Testis (tissue), 2 donors: ENCODE measurements at regions not wholly inside any gene's neighbourhood (a gene's known extent, or its start where the extent isn't known, plus 50 kb on each side); places are given as distances from the start of the nearest gene placed in this dataset.

Experiments used
- POLR2A ChIP-seq: fragments of 450-650 bp; IDR thresholded peaks from one replicate; pipeline ENCODE4 v1.6.1; 2017; ENCODE audit warnings: antibody characterized with exemption, mild to moderate bottlenecking, moderate library complexity
- TF ChIP-seq, protein P1 (sequence below), 3 experiments: fragments of 450-650 bp in 2 of 3; fragments of 200-600 bp in 1 of 3; sonication (generic) in 1 of 3; IDR thresholded peaks; one replicate each; pipeline ENCODE4 v1.5.1; 2016 to 2019; ENCODE audit warnings: antibody characterized with exemption in 3 of 3, mild to moderate bottlenecking in 2 of 3, moderate library complexity in 1 of 3

DNA sequence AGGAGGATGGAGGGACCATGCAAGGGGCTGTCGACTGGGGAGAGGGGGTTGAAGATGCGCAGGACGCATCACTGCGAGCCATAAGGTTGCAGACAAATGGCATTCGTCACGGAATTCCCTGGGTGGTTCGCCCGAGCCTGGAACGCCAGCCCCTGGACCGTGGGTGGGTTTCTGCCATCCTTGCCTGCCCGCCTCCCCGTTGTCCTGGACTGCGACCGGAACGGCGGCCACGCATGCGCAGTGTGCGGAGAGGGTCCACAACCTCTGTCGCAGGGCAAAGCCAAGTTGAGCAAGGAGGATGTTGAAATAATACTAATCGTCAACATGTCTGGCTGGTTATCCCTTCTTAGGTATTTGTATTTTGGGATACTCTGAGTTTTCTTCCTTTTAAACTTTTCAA is 932.2 kb downstream of the NLGN4Y start:
- TF ChIP-seq, protein P1, sequence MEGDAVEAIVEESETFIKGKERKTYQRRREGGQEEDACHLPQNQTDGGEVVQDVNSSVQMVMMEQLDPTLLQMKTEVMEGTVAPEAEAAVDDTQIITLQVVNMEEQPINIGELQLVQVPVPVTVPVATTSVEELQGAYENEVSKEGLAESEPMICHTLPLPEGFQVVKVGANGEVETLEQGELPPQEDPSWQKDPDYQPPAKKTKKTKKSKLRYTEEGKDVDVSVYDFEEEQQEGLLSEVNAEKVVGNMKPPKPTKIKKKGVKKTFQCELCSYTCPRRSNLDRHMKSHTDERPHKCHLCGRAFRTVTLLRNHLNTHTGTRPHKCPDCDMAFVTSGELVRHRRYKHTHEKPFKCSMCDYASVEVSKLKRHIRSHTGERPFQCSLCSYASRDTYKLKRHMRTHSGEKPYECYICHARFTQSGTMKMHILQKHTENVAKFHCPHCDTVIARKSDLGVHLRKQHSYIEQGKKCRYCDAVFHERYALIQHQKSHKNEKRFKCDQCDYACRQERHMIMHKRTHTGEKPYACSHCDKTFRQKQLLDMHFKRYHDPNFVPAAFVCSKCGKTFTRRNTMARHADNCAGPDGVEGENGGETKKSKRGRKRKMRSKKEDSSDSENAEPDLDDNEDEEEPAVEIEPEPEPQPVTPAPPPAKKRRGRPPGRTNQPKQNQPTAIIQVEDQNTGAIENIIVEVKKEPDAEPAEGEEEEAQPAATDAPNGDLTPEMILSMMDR (IDR thresholded peaks at IDR 0.05) = no peak
- TF ChIP-seq POLR2A = no peak
